H9 (cell line): ENCODE measurements at regions not wholly inside any gene's neighbourhood (a gene's known extent, or its start where the extent isn't known, plus 50 kb on each side); places are given as distances from the start of the nearest gene placed in this dataset.
A peak's percentile ranks its signal among the peaks of the same experiment; 100 is the strongest.

Experiments
- DNase-seq: peaks from one replicate; pipeline ENCODE4 v3.0.0-alpha.2; 2017
- H2AFZ ChIP-seq: one replicate; pipeline ENCODE4 v1.6.1; 2013; ENCODE audit warnings: mild to moderate bottlenecking, low read length, control low read depth, moderate library complexity
- H2AK5ac ChIP-seq: 2 replicates; pipeline ENCODE4 v1.6.1; 2013; ENCODE audit warnings: low read length, control low read depth, mixed read lengths; ENCODE audit not compliant: insufficient read length
- H2BK120ac ChIP-seq: one replicate; pipeline ENCODE4 v1.6.1; 2013; ENCODE audit warnings: low read depth, mild to moderate bottlenecking, low read length, control low read depth, inconsistent platforms; ENCODE audit not compliant: poor library complexity, severe bottlenecking
- H2BK12ac ChIP-seq: 2 replicates; pipeline ENCODE4 v1.6.1; 2013; ENCODE audit warnings: low read length, control low read depth, mixed read lengths, low read depth; ENCODE audit not compliant: insufficient read length
- H2BK15ac ChIP-seq: 2 replicates; pipeline ENCODE4 v1.6.1; 2013; ENCODE audit warnings: low read depth, low read length, control low read depth
- H2BK20ac ChIP-seq: one replicate; pipeline ENCODE4 v1.6.1; 2013; ENCODE audit warnings: low read depth, mild to moderate bottlenecking, low read length, control low read depth, inconsistent platforms; ENCODE audit not compliant: poor library complexity, severe bottlenecking
- H2BK5ac ChIP-seq: 2 replicates; pipeline ENCODE4 v1.6.1; 2013; ENCODE audit warnings: low read length, control low read depth, mixed read lengths; ENCODE audit not compliant: insufficient read length
- H3K14ac ChIP-seq: 2 replicates; pipeline ENCODE4 v1.6.1; 2013; ENCODE audit warnings: low read length, control low read depth; ENCODE audit not compliant: insufficient read depth
- H3K18ac ChIP-seq: 2 replicates; pipeline ENCODE4 v1.6.1; 2013; ENCODE audit warnings: low read depth, mild to moderate bottlenecking, mixed read lengths, low read length, control low read depth; ENCODE audit not compliant: insufficient read length
- H3K23ac ChIP-seq: 2 replicates; pipeline ENCODE4 v1.6.1; 2013; ENCODE audit warnings: low read length, control low read depth, mixed read lengths, low read depth; ENCODE audit not compliant: insufficient read length
- H3K23me2 ChIP-seq: 2 replicates; pipeline ENCODE4 v1.6.1; 2013; ENCODE audit warnings: low read depth, mild to moderate bottlenecking, mixed read lengths, low read length, control low read depth; ENCODE audit not compliant: insufficient read length, poor library complexity, severe bottlenecking
- H3K27ac ChIP-seq: 2 replicates; pipeline ENCODE4 v1.5.1; 2013; ENCODE audit warnings: low read length, control low read depth, mixed read lengths, low read depth; ENCODE audit not compliant: insufficient read length
- H3K27me3 ChIP-seq: 2 replicates; pipeline ENCODE4 v1.6.1; 2013; ENCODE audit warnings: low read length, control low read depth, inconsistent platforms; ENCODE audit not compliant: insufficient read depth
- H3K4ac ChIP-seq: 2 replicates; pipeline ENCODE4 v1.6.1; 2013; ENCODE audit warnings: low read depth, mild to moderate bottlenecking, control low read depth, inconsistent platforms, low read length, moderate library complexity
- H3K4me1 ChIP-seq: 2 replicates; pipeline ENCODE4 v1.6.1; 2013; ENCODE audit warnings: low read length, control low read depth, inconsistent platforms; ENCODE audit not compliant: insufficient read depth
- H3K4me2 ChIP-seq: 2 replicates; pipeline ENCODE4 v1.6.1; 2013; ENCODE audit warnings: low read length, control low read depth, mixed read lengths; ENCODE audit not compliant: insufficient read length, insufficient read depth
- H3K56ac ChIP-seq: 2 replicates; pipeline ENCODE4 v1.6.1; 2013; ENCODE audit warnings: low read depth, mild to moderate bottlenecking, mixed read lengths, low read length, control low read depth; ENCODE audit not compliant: insufficient read length
- H3K79me1 ChIP-seq: 2 replicates; pipeline ENCODE4 v1.6.1; 2013; ENCODE audit warnings: low read depth, mild to moderate bottlenecking, moderate library complexity, low read length, control low read depth, inconsistent platforms; ENCODE audit not compliant: insufficient read depth, poor library complexity, severe bottlenecking
- H3K79me2 ChIP-seq: 2 replicates; pipeline ENCODE4 v1.6.1; 2013; ENCODE audit warnings: low read length, control low read depth, inconsistent platforms; ENCODE audit not compliant: insufficient read depth
- H3K9ac ChIP-seq: 2 replicates; pipeline ENCODE4 v1.6.1; 2013; ENCODE audit warnings: low read length, control low read depth, mixed read lengths; ENCODE audit not compliant: insufficient read length; ENCODE audit errors: extremely low read depth
- H3K9me3 ChIP-seq: one replicate; pipeline ENCODE4 v1.6.1; 2013; ENCODE audit warnings: low read depth, low read length, inconsistent platforms; ENCODE audit not compliant: control insufficient read depth
- H3T11ph ChIP-seq: one replicate; pipeline ENCODE4 v1.6.1; 2013; ENCODE audit warnings: mild to moderate bottlenecking, low read length, control low read depth, inconsistent platforms
- H4K20me1 ChIP-seq: one replicate; pipeline ENCODE4 v1.6.1; 2013; ENCODE audit not compliant: control insufficient read depth, insufficient read length, insufficient read depth
- H4K5ac ChIP-seq: 2 replicates; pipeline ENCODE4 v1.6.1; 2013; ENCODE audit warnings: low read depth, mild to moderate bottlenecking, mixed read lengths, low read length, control low read depth; ENCODE audit not compliant: insufficient read length
- H4K8ac ChIP-seq: replicated peaks from 2 replicates; pipeline ENCODE4 v1.6.1; 2013; ENCODE audit warnings: low read length, control low read depth, mixed read lengths, low read depth; ENCODE audit not compliant: insufficient read length
- H4K91ac ChIP-seq: 2 replicates; pipeline ENCODE4 v1.6.1; 2013; ENCODE audit warnings: low read depth, mild to moderate bottlenecking, moderate library complexity, mixed read lengths, low read length, control low read depth; ENCODE audit not compliant: insufficient read length
- H3K27ac Mint-ChIP-seq, 3 experiments: 2 replicates in 2 of 3; 3 replicates in 1 of 3; pipeline ENCODE4 v1.8.0; 2020 to 2021; ENCODE audit warnings: mixed read lengths in 3 of 3, mild to moderate bottlenecking in 1 of 3, moderate library complexity in 1 of 3
- H3K27me3 Mint-ChIP-seq: 2 replicates; pipeline ENCODE4 v1.8.0; 2021; ENCODE audit warnings: low read depth, mild to moderate bottlenecking, moderate library complexity, mixed read lengths
- H3K36me3 Mint-ChIP-seq, 3 experiments: 2 replicates in 2 of 3; 3 replicates in 1 of 3; pipeline ENCODE4 v1.8.0; 2020 to 2021; ENCODE audit warnings: low read depth in 3 of 3, mixed read lengths in 3 of 3; ENCODE audit not compliant: insufficient read depth in 1 of 3
- H3K4me1 Mint-ChIP-seq, 2 experiments: 2 replicates each; pipeline ENCODE4 v1.8.0; 2020; ENCODE audit warnings: mixed read lengths in 2 of 2
- H3K4me3 Mint-ChIP-seq, 2 experiments: 2 replicates in 1 of 2; 3 replicates in 1 of 2; pipeline ENCODE4 v1.8.0; 2020 to 2021; ENCODE audit warnings: mild to moderate bottlenecking in 2 of 2, mixed read lengths in 2 of 2, moderate library complexity in 1 of 2
- H3K9me3 Mint-ChIP-seq, 2 experiments: 2 replicates in 1 of 2; 3 replicates in 1 of 2; pipeline ENCODE4 v1.8.0; 2020; ENCODE audit warnings: mild to moderate bottlenecking in 2 of 2, mixed read lengths in 2 of 2, moderate library complexity in 1 of 2
- CTCF ChIP-seq: fragments of 200-600 bp; sonication (generic); conservative IDR thresholded peaks from 3 replicates; pipeline ENCODE4 v1.8.0; 2021; ENCODE audit warnings: antibody characterized with exemption, mild to moderate bottlenecking
- WGBS: extraction: QIAGEN DNeasy Blood & Tissue Kit; methylation state at CpG from one replicate; pipeline ENCODE4 v1.1.7; 2013; ENCODE audit warnings: missing lambda C conversion rate, low lambda C conversion rate, mixed read lengths; ENCODE audit not compliant: insufficient read length; ENCODE audit errors: extremely low coverage; 5-methylcytosine and 5-hydroxymethylcytosine counted together

GRCh38 chr5:174307656-174308271 lies 262.3 kb downstream of the NSG2 start:
- DNase-seq, result peak; percentile 20
- no peak overlapping the region for H3K14ac ChIP-seq
- H2BK15ac ChIP-seq, result no peak overlapping the region
- no peaks in the 10 kb centered on the region for H3K9me3 ChIP-seq
- no CpG with 5 or more reads among the region's 12 CpGs for WGBS
- H2BK12ac ChIP-seq, result no peak overlapping the region
- H2BK20ac ChIP-seq, result no peak overlapping the region
- H3K23ac ChIP-seq, result no peak overlapping the region
- H2BK5ac ChIP-seq, result no peak overlapping the region
- no peak for TF ChIP-seq CTCF
- no peak overlapping the region for H3T11ph ChIP-seq
- H4K8ac ChIP-seq, result no peak overlapping the region
- H3K27me3 ChIP-seq, result no peaks in the 10 kb centered on the region; the same call in 1 of the 2 replicates
- no peak overlapping the region for H2AFZ ChIP-seq
- no peak overlapping the region for H3K18ac ChIP-seq
- no peak overlapping the region for H3K4me2 ChIP-seq
- Mint-ChIP-seq H3K27me3 (peaks cover 15% of the 10 kb centered on the region), H3K4me3 (no peak overlapping the region), H3K4me1 (peaks cover 8 to 19% of the 10 kb centered on the region in 2 experiments), H3K36me3 (no peaks in the 10 kb centered on the region; a peak in 1 of 7 replicates), H3K27ac (no peak overlapping the region), H3K9me3 (no peaks in the 10 kb centered on the region)
- H2BK120ac ChIP-seq, result no peak overlapping the region
- no peaks in the 10 kb centered on the region for H3K79me1 ChIP-seq
- H3K4ac ChIP-seq, result no peak overlapping the region
- no peak overlapping the region for H4K91ac ChIP-seq
- H3K9ac ChIP-seq, result no peak overlapping the region
- H3K56ac ChIP-seq, result no peak overlapping the region
- H3K79me2 ChIP-seq, result no peaks in the 10 kb centered on the region
- H4K20me1 ChIP-seq, result no peaks in the 10 kb centered on the region
- H3K4me1 ChIP-seq, result no peaks in the 10 kb centered on the region
- H3K27ac ChIP-seq, result no peak overlapping the region
- H3K23me2 ChIP-seq, result no peaks in the 10 kb centered on the region
- no peak overlapping the region for H4K5ac ChIP-seq
- no peak overlapping the region for H2AK5ac ChIP-seq
